ENCODE measurements at regions not wholly inside any gene's neighbourhood (a gene's known extent, or its start where the extent isn't known, plus 50 kb on each side); places are given as distances from the start of the nearest gene placed in this dataset.

DNA sequence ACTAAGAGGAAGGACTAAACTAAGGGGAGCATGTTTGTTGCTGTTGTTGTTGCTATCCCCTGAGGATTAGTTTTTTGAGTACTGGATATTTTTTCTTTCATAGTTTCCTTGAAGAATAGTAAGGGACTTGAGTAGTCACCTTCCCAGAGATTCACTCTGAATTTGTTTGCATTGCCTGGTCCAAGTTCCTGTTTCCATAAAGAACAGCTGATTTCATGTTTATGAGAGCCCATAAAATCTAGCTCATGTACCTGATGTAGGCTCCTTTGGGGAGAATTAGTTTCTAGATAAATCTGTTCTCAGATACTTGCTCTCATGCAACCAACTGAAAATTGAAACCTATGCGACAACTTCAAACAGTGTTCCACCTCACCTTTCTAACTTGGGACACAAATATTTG is 464.4 kb upstream of the MBL2 start:
- intact Hi-C loops (cut with micrococcal nuclease) = no loop called here
- POLR2A ChIA-PET = no interaction called here
- DNase-seq (ENCODE audit: low read depth, low spot score) (no peak), ATAC-seq (no peak)
- TF ChIP-seq EZH2 (IDR thresholded peaks at IDR 0.05) = no peak
- no peak for TF ChIP-seq CBX3 (IDR thresholded peaks at IDR 0.05; ENCODE audit: low read depth)
- TF ChIP-seq, protein P1, sequence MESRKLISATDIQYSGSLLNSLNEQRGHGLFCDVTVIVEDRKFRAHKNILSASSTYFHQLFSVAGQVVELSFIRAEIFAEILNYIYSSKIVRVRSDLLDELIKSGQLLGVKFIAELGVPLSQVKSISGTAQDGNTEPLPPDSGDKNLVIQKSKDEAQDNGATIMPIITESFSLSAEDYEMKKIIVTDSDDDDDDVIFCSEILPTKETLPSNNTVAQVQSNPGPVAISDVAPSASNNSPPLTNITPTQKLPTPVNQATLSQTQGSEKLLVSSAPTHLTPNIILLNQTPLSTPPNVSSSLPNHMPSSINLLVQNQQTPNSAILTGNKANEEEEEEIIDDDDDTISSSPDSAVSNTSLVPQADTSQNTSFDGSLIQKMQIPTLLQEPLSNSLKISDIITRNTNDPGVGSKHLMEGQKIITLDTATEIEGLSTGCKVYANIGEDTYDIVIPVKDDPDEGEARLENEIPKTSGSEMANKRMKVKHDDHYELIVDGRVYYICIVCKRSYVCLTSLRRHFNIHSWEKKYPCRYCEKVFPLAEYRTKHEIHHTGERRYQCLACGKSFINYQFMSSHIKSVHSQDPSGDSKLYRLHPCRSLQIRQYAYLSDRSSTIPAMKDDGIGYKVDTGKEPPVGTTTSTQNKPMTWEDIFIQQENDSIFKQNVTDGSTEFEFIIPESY (IDR thresholded peaks at IDR 0.05; ENCODE audit: extremely low read depth, insufficient replicate concordance, low read length) = no peak
- TF ChIP-seq, protein P2, sequence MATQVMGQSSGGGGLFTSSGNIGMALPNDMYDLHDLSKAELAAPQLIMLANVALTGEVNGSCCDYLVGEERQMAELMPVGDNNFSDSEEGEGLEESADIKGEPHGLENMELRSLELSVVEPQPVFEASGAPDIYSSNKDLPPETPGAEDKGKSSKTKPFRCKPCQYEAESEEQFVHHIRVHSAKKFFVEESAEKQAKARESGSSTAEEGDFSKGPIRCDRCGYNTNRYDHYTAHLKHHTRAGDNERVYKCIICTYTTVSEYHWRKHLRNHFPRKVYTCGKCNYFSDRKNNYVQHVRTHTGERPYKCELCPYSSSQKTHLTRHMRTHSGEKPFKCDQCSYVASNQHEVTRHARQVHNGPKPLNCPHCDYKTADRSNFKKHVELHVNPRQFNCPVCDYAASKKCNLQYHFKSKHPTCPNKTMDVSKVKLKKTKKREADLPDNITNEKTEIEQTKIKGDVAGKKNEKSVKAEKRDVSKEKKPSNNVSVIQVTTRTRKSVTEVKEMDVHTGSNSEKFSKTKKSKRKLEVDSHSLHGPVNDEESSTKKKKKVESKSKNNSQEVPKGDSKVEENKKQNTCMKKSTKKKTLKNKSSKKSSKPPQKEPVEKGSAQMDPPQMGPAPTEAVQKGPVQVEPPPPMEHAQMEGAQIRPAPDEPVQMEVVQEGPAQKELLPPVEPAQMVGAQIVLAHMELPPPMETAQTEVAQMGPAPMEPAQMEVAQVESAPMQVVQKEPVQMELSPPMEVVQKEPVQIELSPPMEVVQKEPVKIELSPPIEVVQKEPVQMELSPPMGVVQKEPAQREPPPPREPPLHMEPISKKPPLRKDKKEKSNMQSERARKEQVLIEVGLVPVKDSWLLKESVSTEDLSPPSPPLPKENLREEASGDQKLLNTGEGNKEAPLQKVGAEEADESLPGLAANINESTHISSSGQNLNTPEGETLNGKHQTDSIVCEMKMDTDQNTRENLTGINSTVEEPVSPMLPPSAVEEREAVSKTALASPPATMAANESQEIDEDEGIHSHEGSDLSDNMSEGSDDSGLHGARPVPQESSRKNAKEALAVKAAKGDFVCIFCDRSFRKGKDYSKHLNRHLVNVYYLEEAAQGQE (IDR thresholded peaks at IDR 0.05; ENCODE audit: low read depth) = no peak
- TF ChIP-seq TCF7L2 (IDR thresholded peaks at IDR 0.05; ENCODE audit: borderline replicate concordance, extremely low read depth, insufficient read depth, insufficient read length) = no peak
- TF ChIP-seq ELF1 (IDR thresholded peaks at IDR 0.05; ENCODE audit: borderline replicate concordance, low read depth) = no peak
- no peak for TF ChIP-seq POLR2A (IDR thresholded peaks at IDR 0.05; ENCODE audit: borderline replicate concordance, extremely low read depth, insufficient read depth, insufficient read length)
- no peak for TF ChIP-seq SIN3A (IDR thresholded peaks at IDR 0.05; ENCODE audit: low read depth)
- TF ChIP-seq YY1 (IDR thresholded peaks at IDR 0.05; ENCODE audit: extremely low read depth, insufficient replicate concordance, low read depth, low read length) = no peak
- TF ChIP-seq CEBPB (IDR thresholded peaks at IDR 0.05; ENCODE audit: low read depth) = no peak
- no peak for TF ChIP-seq RAD21 (IDR thresholded peaks at IDR 0.05; ENCODE audit: low read depth)
- TF ChIP-seq JUND (IDR thresholded peaks at IDR 0.05) = no peak
- no peak for TF ChIP-seq EGR1 (IDR thresholded peaks at IDR 0.05; ENCODE audit: low read depth)
- TF ChIP-seq, protein P3, sequence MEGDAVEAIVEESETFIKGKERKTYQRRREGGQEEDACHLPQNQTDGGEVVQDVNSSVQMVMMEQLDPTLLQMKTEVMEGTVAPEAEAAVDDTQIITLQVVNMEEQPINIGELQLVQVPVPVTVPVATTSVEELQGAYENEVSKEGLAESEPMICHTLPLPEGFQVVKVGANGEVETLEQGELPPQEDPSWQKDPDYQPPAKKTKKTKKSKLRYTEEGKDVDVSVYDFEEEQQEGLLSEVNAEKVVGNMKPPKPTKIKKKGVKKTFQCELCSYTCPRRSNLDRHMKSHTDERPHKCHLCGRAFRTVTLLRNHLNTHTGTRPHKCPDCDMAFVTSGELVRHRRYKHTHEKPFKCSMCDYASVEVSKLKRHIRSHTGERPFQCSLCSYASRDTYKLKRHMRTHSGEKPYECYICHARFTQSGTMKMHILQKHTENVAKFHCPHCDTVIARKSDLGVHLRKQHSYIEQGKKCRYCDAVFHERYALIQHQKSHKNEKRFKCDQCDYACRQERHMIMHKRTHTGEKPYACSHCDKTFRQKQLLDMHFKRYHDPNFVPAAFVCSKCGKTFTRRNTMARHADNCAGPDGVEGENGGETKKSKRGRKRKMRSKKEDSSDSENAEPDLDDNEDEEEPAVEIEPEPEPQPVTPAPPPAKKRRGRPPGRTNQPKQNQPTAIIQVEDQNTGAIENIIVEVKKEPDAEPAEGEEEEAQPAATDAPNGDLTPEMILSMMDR (IDR thresholded peaks at IDR 0.05 in 2 of 3, conservative IDR thresholded peaks at IDR 0.05 in 1 of 3; ENCODE audit: borderline replicate concordance in 1 of 3, insufficient read depth in 1 of 3, low read depth in 2 of 3, low read length in 2 of 3) = no peak
- no peak for TF ChIP-seq ZFX (IDR thresholded peaks at IDR 0.05)
- TF ChIP-seq SRF (IDR thresholded peaks at IDR 0.05; ENCODE audit: low read depth) = no peak
- TF ChIP-seq SP1 (IDR thresholded peaks at IDR 0.05; ENCODE audit: low read depth) = no peak
- H3K36me3 ChIP-seq (ENCODE audit: control insufficient read depth in 1 of 2, insufficient read depth in 2 of 2, low read length in 2 of 2) = no peaks in the 10 kb centered on the region
- H3K9ac ChIP-seq (ENCODE audit: low read length) = no peak overlapping the region
- BruUV-seq (replicated peaks) = no TSS peak
- RAD21 ChIA-PET (ENCODE audit: low non-redundant PET in 1 of 2, low total read pairs in 2 of 2, uncharacterized antibody in 2 of 2, unreplicated experiment in 2 of 2) = no interaction called here
- no peaks in the 10 kb centered on the region for H3K4me1 ChIP-seq (ENCODE audit: control insufficient read depth in 1 of 2, insufficient read depth in 2 of 2, low read length in 2 of 2)
- H3K4me3 ChIP-seq (replicated peaks in 1 of 2; ENCODE audit: low read depth in 1 of 2, low read length in 2 of 2) = no peak overlapping the region
- no peaks in the 10 kb centered on the region for H3K79me2 ChIP-seq (ENCODE audit: insufficient read depth, low read length)
- no peak overlapping the region for H3K4me2 ChIP-seq (ENCODE audit: low read length)
- H2AFZ ChIP-seq (ENCODE audit: low read depth, low read length, poor library complexity, severe bottlenecking) = no peak overlapping the region
- H3K27ac ChIP-seq (ENCODE audit: low read depth, low read length) = no peak overlapping the region
- CTCF ChIA-PET = no interaction called here
- peaks cover 13 to 20% of the 10 kb centered on the region in 2 experiments; a peak in 2 of 4 replicates for H3K9me3 ChIP-seq (ENCODE audit: control insufficient read depth in 1 of 2, insufficient read depth in 1 of 2, low read depth in 1 of 2, low read length in 2 of 2)
- no peaks in the 10 kb centered on the region for H3K27me3 ChIP-seq (ENCODE audit: insufficient read depth, low read length)
- no peaks in the 10 kb centered on the region for H4K20me1 ChIP-seq (ENCODE audit: insufficient read depth)
- H3K9me2 ChIP-seq (ENCODE audit: insufficient read depth) = no peaks in the 10 kb centered on the region
